Gastrocnemius medialis (tissue), 4 donors: ENCODE measurements at regions not wholly inside any gene's neighbourhood (a gene's known extent, or its start where the extent isn't known, plus 50 kb on each side); places are given as distances from the start of the nearest gene placed in this dataset.

Experiments used
- CTCF ChIP-seq, 5 experiments: fragments of 450-650 bp in 3 of 5; fragments of 200-600 bp in 2 of 5; sonication (generic) in 2 of 5; IDR thresholded peaks in 4 of 5; conservative IDR thresholded peaks in 1 of 5; 1 replicate in 4 of 5; 2 replicates in 1 of 5; pipeline ENCODE4 v1.5.1; 2016 to 2019; ENCODE audit warnings: antibody characterized with exemption in 5 of 5, mild to moderate bottlenecking in 3 of 5, moderate library complexity in 3 of 5
- POLR2A ChIP-seq, 2 donors: fragments of 450-650 bp; IDR thresholded peaks; one replicate each; pipeline ENCODE4 v1.6.1; 2017; ENCODE audit warnings: antibody characterized with exemption in 2 of 2, mild to moderate bottlenecking in 2 of 2, moderate library complexity in 2 of 2

DNA sequence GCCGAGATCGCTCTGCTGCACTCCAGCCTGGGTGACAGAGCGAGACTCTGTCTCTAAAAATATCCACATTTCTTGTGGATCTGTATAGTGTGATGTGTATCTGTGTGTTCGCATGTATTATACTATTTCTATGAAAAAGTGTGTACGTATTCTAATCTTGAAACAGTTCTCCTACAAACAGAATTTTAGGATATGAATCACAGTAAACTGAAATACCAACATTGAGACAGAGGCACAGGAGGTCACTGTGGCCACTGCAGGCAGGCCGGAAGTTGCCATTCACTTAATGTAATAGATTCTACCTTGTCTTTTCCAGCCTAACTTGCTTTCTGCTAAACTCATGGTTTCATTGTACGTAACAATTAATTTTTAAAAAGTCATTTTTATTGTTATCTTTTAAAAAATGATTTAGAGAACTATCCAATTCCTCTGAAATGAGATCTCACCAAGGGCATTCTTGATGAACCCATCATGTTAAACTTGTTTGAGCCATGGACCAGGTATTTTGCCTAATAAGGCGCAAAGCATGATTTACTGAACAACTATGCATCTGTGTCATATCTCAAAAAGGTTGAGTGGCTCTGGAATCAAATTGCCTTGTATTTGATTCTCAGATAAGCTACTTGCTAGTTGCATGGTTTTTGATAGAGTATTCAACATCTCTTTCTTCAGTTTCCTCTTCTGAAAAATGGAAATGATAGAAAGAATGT, 154.9 kb upstream of the GYPA start:
- TF ChIP-seq CTCF (IDR thresholded peaks at IDR 0.05 in 4 of 5, conservative IDR thresholded peaks at IDR 0.05 in 1 of 5) (no peak), POLR2A (IDR thresholded peaks at IDR 0.05) (no peak)
